ENCODE measurements at regions not wholly inside any gene's neighbourhood (a gene's known extent, or its start where the extent isn't known, plus 50 kb on each side); places are given as distances from the start of the nearest gene placed in this dataset.
"Not testable (repeated sequence)": the region's sequence is repeated elsewhere in the genome, so short reads cannot be mapped to it uniquely, and the experiment has no call there.

- TF ChIP-seq, protein P1, sequence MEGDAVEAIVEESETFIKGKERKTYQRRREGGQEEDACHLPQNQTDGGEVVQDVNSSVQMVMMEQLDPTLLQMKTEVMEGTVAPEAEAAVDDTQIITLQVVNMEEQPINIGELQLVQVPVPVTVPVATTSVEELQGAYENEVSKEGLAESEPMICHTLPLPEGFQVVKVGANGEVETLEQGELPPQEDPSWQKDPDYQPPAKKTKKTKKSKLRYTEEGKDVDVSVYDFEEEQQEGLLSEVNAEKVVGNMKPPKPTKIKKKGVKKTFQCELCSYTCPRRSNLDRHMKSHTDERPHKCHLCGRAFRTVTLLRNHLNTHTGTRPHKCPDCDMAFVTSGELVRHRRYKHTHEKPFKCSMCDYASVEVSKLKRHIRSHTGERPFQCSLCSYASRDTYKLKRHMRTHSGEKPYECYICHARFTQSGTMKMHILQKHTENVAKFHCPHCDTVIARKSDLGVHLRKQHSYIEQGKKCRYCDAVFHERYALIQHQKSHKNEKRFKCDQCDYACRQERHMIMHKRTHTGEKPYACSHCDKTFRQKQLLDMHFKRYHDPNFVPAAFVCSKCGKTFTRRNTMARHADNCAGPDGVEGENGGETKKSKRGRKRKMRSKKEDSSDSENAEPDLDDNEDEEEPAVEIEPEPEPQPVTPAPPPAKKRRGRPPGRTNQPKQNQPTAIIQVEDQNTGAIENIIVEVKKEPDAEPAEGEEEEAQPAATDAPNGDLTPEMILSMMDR (IDR thresholded peaks at IDR 0.05; ENCODE audit: insufficient read depth, low read length, poor library complexity, severe bottlenecking), result not testable (repeated sequence)
- TF ChIP-seq EZH2phosphoT487 (conservative IDR thresholded peaks at IDR 0.05; ENCODE audit: low read length), result not testable (repeated sequence)
Observed at GRCh38 chr2:129046475-129046874, 727.8 kb upstream of the HS6ST1 start.
